HL-60 (cell line): ENCODE measurements at regions not wholly inside any gene's neighbourhood (a gene's known extent, or its start where the extent isn't known, plus 50 kb on each side); places are given as distances from the start of the nearest gene placed in this dataset.

Source experiments
- DNase-seq, 2 experiments: peaks; one replicate each; pipeline ENCODE4 v3.0.0-alpha.2; 2010 to 2020; ENCODE audit warnings: low read depth in 1 of 2, low spot score in 1 of 2
- H3K27ac ChIP-seq: fragments of 250-450 bp; sonication (Bioruptor Pico); replicated peaks from 2 replicates; pipeline ENCODE4 v1.5.1; 2020; ENCODE audit warnings: mild to moderate bottlenecking, moderate library complexity
- H3K27me3 ChIP-seq: fragments of 250-450 bp; sonication (Bioruptor Pico); 2 replicates; pipeline ENCODE4 v1.5.1; 2021; ENCODE audit warnings: mild to moderate bottlenecking, moderate library complexity; ENCODE audit not compliant: insufficient read depth, poor library complexity, severe bottlenecking
- H3K4me3 ChIP-seq: replicated peaks from 2 replicates; pipeline ENCODE4 v1.5.1; 2011; ENCODE audit warnings: mild to moderate bottlenecking, control low read depth, low read length; ENCODE audit not compliant: insufficient read depth
- GABPA ChIP-seq: IDR thresholded peaks from 2 replicates; pipeline ENCODE4 v1.6.1; 2012; ENCODE audit warnings: low read depth
- POLR2AphosphoS5 ChIP-seq: IDR thresholded peaks from 2 replicates; pipeline ENCODE4 v1.6.1; 2012; ENCODE audit warnings: low read depth
- SPI1 ChIP-seq: IDR thresholded peaks from 2 replicates; pipeline ENCODE4 v1.6.1; 2012; ENCODE audit warnings: low read depth, mild to moderate bottlenecking, borderline replicate concordance
- TF ChIP-seq, protein P1 (sequence below): IDR thresholded peaks from one replicate; pipeline ENCODE4 v1.5.1; 2011; ENCODE audit warnings: low read length, control low read depth, inconsistent platforms; ENCODE audit not compliant: insufficient read depth
- TF ChIP-seq, protein P2 (sequence below): IDR thresholded peaks from 2 replicates; pipeline ENCODE4 v1.6.1; 2012; ENCODE audit warnings: low read depth; ENCODE audit not compliant: insufficient replicate concordance

DNA sequence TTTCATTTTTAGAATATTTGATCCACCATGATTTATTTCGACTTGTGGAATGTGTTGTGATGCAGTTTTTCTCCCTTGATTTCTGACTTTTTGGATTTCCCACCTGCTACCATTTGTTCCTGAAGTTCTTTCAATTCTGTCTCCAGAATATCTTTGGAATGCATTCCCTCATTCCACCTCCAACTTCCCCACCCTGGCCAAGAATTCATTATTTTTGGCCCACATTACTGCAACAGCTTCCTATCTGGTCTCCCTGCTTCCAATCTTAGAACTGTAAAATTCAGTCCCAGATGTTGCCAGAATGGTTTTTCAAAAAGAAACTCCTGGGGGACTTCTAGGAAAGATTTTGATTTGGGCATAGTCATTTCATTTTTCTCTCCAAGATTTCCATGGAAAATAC lies 182.3 kb upstream of the HS3ST4 start:
- TF ChIP-seq GABPA = no peak
- no peak for TF ChIP-seq POLR2AphosphoS5
- TF ChIP-seq, protein P1, sequence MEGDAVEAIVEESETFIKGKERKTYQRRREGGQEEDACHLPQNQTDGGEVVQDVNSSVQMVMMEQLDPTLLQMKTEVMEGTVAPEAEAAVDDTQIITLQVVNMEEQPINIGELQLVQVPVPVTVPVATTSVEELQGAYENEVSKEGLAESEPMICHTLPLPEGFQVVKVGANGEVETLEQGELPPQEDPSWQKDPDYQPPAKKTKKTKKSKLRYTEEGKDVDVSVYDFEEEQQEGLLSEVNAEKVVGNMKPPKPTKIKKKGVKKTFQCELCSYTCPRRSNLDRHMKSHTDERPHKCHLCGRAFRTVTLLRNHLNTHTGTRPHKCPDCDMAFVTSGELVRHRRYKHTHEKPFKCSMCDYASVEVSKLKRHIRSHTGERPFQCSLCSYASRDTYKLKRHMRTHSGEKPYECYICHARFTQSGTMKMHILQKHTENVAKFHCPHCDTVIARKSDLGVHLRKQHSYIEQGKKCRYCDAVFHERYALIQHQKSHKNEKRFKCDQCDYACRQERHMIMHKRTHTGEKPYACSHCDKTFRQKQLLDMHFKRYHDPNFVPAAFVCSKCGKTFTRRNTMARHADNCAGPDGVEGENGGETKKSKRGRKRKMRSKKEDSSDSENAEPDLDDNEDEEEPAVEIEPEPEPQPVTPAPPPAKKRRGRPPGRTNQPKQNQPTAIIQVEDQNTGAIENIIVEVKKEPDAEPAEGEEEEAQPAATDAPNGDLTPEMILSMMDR = no peak
- no peak for TF ChIP-seq SPI1
- TF ChIP-seq, protein P2, sequence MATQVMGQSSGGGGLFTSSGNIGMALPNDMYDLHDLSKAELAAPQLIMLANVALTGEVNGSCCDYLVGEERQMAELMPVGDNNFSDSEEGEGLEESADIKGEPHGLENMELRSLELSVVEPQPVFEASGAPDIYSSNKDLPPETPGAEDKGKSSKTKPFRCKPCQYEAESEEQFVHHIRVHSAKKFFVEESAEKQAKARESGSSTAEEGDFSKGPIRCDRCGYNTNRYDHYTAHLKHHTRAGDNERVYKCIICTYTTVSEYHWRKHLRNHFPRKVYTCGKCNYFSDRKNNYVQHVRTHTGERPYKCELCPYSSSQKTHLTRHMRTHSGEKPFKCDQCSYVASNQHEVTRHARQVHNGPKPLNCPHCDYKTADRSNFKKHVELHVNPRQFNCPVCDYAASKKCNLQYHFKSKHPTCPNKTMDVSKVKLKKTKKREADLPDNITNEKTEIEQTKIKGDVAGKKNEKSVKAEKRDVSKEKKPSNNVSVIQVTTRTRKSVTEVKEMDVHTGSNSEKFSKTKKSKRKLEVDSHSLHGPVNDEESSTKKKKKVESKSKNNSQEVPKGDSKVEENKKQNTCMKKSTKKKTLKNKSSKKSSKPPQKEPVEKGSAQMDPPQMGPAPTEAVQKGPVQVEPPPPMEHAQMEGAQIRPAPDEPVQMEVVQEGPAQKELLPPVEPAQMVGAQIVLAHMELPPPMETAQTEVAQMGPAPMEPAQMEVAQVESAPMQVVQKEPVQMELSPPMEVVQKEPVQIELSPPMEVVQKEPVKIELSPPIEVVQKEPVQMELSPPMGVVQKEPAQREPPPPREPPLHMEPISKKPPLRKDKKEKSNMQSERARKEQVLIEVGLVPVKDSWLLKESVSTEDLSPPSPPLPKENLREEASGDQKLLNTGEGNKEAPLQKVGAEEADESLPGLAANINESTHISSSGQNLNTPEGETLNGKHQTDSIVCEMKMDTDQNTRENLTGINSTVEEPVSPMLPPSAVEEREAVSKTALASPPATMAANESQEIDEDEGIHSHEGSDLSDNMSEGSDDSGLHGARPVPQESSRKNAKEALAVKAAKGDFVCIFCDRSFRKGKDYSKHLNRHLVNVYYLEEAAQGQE = no peak
- Histone ChIP-seq H3K27me3 (no peaks in the 10 kb centered on the region), H3K4me3 (no peak overlapping the region), H3K27ac (no peak overlapping the region)
- no peak for DNase-seq

DNA sequence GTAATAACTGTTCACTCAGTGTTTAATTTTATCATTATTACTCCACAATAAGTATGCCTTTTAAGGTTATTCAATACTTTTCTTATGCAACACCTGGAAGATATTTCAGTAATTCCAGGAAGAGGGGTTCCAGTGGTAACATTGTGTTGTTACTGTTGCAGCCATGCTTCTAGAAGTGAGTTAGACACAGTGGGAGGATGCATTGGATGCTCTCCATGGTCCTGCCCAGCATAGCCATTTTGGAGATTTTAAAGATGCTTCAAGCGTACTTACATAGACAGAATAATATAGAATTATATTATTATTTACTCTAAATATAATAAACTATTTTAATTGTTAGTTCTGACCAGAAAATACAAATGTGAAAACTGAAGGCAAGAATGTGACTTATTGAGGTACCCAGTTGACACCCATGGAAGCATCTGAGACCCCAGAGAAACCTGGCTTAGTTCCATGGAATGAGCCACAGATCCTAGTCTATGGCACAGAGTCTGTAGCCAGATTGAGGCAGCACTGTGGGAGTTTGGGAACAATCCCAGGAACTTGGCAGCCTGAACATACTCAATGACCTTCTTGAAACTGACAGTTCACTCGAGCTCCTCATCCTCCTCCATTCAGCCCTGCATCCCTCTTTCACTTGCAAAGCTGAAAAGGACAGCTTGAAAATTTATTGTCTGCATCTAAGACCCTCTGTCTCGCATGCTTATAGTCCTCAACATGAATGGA lies 190.1 kb upstream of the HS3ST4 start:
- no peak for DNase-seq
- TF ChIP-seq, protein P1 = no peak
- TF ChIP-seq, protein P2 = peak; percentile 90
- Histone ChIP-seq H3K27me3 (peaks cover 6% of the 10 kb centered on the region), H3K4me3 (no peak overlapping the region), H3K27ac (no peak overlapping the region)

DNA sequence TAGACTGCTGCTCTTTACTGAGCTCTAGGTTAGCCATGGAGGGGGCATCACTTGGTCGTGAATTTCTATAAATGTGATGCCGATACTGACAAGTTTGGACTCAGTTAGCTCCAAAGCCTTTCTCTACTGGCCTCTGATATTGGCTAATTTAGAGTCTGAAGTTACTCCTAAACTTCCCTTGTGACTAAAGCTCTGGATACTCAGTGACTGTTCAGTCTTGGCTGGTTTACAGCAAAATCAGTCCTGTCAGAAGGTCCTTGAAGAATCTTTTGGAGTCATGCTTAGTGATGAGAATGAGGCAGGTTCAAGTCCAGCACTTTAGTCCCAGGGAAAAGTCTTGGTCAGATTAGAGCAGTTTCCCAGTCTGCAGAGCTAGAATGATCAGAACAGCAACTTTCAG lies 197.5 kb upstream of the HS3ST4 start:
- Histone ChIP-seq H3K27ac (no peak overlapping the region), H3K27me3 (peaks cover 6% of the 10 kb centered on the region), H3K4me3 (no peak overlapping the region)
- DNase-seq = no peak
- no peak for TF ChIP-seq GABPA
- TF ChIP-seq, protein P1 = no peak

DNA sequence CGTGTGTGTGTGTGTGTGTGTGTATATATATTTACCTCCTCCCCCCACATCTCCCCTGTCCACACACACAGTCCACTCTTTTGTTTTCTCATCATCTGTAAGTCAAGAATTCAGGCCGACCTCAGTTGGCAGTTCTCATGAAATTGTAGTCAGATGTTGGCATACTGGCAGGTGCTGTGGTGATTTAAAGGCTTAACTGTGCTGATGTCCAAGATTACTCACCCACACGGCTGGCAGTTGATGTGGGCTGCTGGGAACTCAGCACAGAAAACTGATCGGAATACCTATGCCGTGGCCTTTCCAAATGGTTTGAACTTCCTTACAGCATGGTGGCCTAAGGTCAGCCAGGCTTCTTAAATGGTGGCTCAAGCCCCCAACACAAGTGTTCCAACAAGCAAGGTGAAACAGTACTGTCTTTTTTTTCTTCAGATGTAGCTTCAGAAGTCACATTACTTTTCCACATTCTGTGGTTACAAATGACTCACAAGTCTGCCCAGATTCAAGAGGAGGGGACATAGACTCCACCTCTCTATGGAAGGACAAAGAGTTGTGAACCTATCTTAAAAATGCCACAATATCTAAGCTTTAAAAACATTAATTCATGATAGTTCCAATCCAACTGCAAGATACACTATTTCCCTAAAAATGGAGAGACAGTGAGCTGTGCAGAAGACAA lies 198.5 kb upstream of the HS3ST4 start:
- Histone ChIP-seq H3K27ac (no peak overlapping the region), H3K27me3 (peaks cover 6% of the 10 kb centered on the region), H3K4me3 (no peak overlapping the region)
- no peak for TF ChIP-seq GABPA
- no peak for TF ChIP-seq SPI1
- TF ChIP-seq POLR2AphosphoS5 = no peak
- TF ChIP-seq, protein P2 = no peak
- TF ChIP-seq, protein P1 = no peak
- no peak for DNase-seq
